ENCODE measurements at regions not wholly inside any gene's neighbourhood (a gene's known extent, or its start where the extent isn't known, plus 50 kb on each side); places are given as distances from the start of the nearest gene placed in this dataset.
"Not testable (repeated sequence)": the region's sequence is repeated elsewhere in the genome, so short reads cannot be mapped to it uniquely, and the experiment has no call there.

- no peak for DNase-seq (ENCODE audit: low read depth, low spot score)
Observed at GRCh38 chr5:58204966-58205365, 254.9 kb downstream of the PLK2 start.

- DNase-seq (ENCODE audit: low read depth, low spot score): no peak
Observed at GRCh38 chr5:58202941-58203444, 256.9 kb downstream of the PLK2 start.

GRCh38 chr5:58201922-58202648, 257.8 kb downstream of the PLK2 start:
- no peak for DNase-seq (ENCODE audit: low read depth, low spot score)

- DNase-seq (ENCODE audit: low read depth, low spot score): no peak
Observed at GRCh38 chr5:58200451-58200850, 259.4 kb downstream of the PLK2 start.

- no peak for DNase-seq (ENCODE audit: low read depth, low spot score)
Observed at GRCh38 chr5:58199087-58199486, 260.8 kb downstream of the PLK2 start.

GRCh38 chr5:58198330-58198729, 261.6 kb downstream of the PLK2 start:
- DNase-seq (ENCODE audit: low read depth, low spot score): no peak

- no peak for DNase-seq (ENCODE audit: low read depth, low spot score)
Observed at GRCh38 chr5:58197875-58198274, 262.0 kb downstream of the PLK2 start.

GRCh38 chr5:58191443-58191842, 268.4 kb downstream of the PLK2 start:
- DNase-seq (ENCODE audit: low read depth, low spot score): no peak

GRCh38 chr5:58188262-58188651, 271.6 kb downstream of the PLK2 start:
- peak; percentile 36 for DNase-seq (ENCODE audit: low read depth, low spot score)

GRCh38 chr5:58187432-58188261, 272.2 kb downstream of the PLK2 start:
- DNase-seq (ENCODE audit: low read depth, low spot score): no peak

GRCh38 chr5:58185801-58186200, 274.1 kb downstream of the PLK2 start:
- no peak for DNase-seq (ENCODE audit: low read depth, low spot score)

GRCh38 chr5:58185397-58185796, 274.5 kb downstream of the PLK2 start:
- DNase-seq (ENCODE audit: low read depth, low spot score): no peak

GRCh38 chr5:58184910-58185309, 275.0 kb downstream of the PLK2 start:
- no peak for DNase-seq (ENCODE audit: low read depth, low spot score)

GRCh38 chr5:58183786-58184085, 276.1 kb downstream of the PLK2 start:
- no peak for DNase-seq (ENCODE audit: low read depth, low spot score)

GRCh38 chr5:58183078-58183785, 276.7 kb downstream of the PLK2 start:
- DNase-seq (ENCODE audit: low read depth, low spot score): peak; percentile 2

GRCh38 chr5:58182287-58182841, 277.5 kb downstream of the PLK2 start:
- DNase-seq (ENCODE audit: low read depth, low spot score): no peak

GRCh38 chr5:58181578-58182286, 278.2 kb downstream of the PLK2 start:
- no peak for DNase-seq (ENCODE audit: low read depth, low spot score)

GRCh38 chr5:58172946-58173345, 286.9 kb downstream of the PLK2 start:
- no peak for DNase-seq (ENCODE audit: low read depth, low spot score)

GRCh38 chr5:58165152-58165551, 294.7 kb downstream of the PLK2 start:
- no peak for DNase-seq (ENCODE audit: low read depth, low spot score)

- DNase-seq (ENCODE audit: low read depth, low spot score): not testable (repeated sequence)
Observed at GRCh38 chr5:58161889-58162288, 298.0 kb downstream of the PLK2 start.

Data from pulmonary artery endothelial cell (primary cell).